ENCODE measurements at regions not wholly inside any gene's neighbourhood (a gene's known extent, or its start where the extent isn't known, plus 50 kb on each side); places are given as distances from the start of the nearest gene placed in this dataset.
A peak's percentile ranks its signal among the peaks of the same experiment; 100 is the strongest.

- Mint-ChIP-seq H3K27me3 (ENCODE audit: low read depth) (no peaks in the 10 kb centered on the region), H3K27ac (no peak overlapping the region), H3K36me3 (no peaks in the 10 kb centered on the region), H3K4me3 (no peak overlapping the region), H3K9me3 (peaks cover 9% of the 10 kb centered on the region), H3K4me1 (peaks cover 24% of the 10 kb centered on the region)
- DNase-seq (ENCODE audit: low spot score) (no peak), ATAC-seq (no peak)
- TF ChIP-seq AFF4 (CRISPR knock-in tag; IDR thresholded peaks at IDR 0.05; ENCODE audit: borderline replicate concordance): no peak
- no peak for TF ChIP-seq ZBTB21 (CRISPR knock-in tag; IDR thresholded peaks at IDR 0.05; ENCODE audit: borderline replicate concordance)
- TF ChIP-seq GRHL2 (CRISPR knock-in tag; IDR thresholded peaks at IDR 0.05; ENCODE audit: insufficient replicate concordance, severe bottlenecking): no peak
- no peak for TF ChIP-seq PRDM15 (CRISPR knock-in tag; IDR thresholded peaks at IDR 0.05)
- TF ChIP-seq SOX15 (CRISPR knock-in tag; IDR thresholded peaks at IDR 0.05): no peak
- no peak for TF ChIP-seq NFATC4 (CRISPR knock-in tag; IDR thresholded peaks at IDR 0.05)
- TF ChIP-seq TP53 (CRISPR knock-in tag; IDR thresholded peaks at IDR 0.05): no peak
- no peak for TF ChIP-seq MAX (CRISPR knock-in tag; IDR thresholded peaks at IDR 0.05)
- TF ChIP-seq GABPB1 (CRISPR knock-in tag; IDR thresholded peaks at IDR 0.05): no peak
- POLR2A ChIA-PET: no interaction called here
- CTCF ChIA-PET: no interaction called here
These were observed 1673.9 kb upstream of the WWC1 start for GRCh38 chr5:166617507-166617906.

GRCh38 chr5:166618526-166618925 lies 1672.9 kb upstream of the WWC1 start:
- ATAC-seq (peak; percentile 88), DNase-seq (ENCODE audit: low spot score) (peak; percentile 14)
- Mint-ChIP-seq H3K27ac (peak overlapping the region; percentile 60; the same call in 1 of the 2 replicates), H3K4me1 (peaks cover 26% of the 10 kb centered on the region), H3K27me3 (ENCODE audit: low read depth) (no peaks in the 10 kb centered on the region), H3K9me3 (peaks cover 15% of the 10 kb centered on the region), H3K36me3 (no peaks in the 10 kb centered on the region), H3K4me3 (no peak overlapping the region)
- ChIA-PET CTCF (interaction anchor here (0.7 kb wide), 1 partner anchor 412 kb away, joined by 3 read pairs; no protein-coding TSS in a partner anchor), POLR2A (no interaction called here)
- TF ChIP-seq NFYB (CRISPR knock-in tag; conservative IDR thresholded peaks at IDR 0.05; ENCODE audit: low read depth) (no peak), SOX15 (CRISPR knock-in tag; IDR thresholded peaks at IDR 0.05) (no peak), TEAD1 (CRISPR knock-in tag; IDR thresholded peaks at IDR 0.05) (0 out of 2 replicates have a peak, but pooled peaks have one; percentile 14)

- Mint-ChIP-seq H3K9me3 (peaks cover 6% of the 10 kb centered on the region), H3K4me3 (peak overlapping the region; percentile 25; the same call in 1 of the 2 replicates), H3K4me1 (peaks cover 27% of the 10 kb centered on the region), H3K27me3 (ENCODE audit: low read depth) (no peaks in the 10 kb centered on the region), H3K27ac (peak overlapping the region; percentile 96), H3K36me3 (no peaks in the 10 kb centered on the region; the same call in 1 of the 2 replicates)
- no peak for DNase-seq (ENCODE audit: low spot score)
- CTCF ChIA-PET: no interaction called here
- TF ChIP-seq ATF3 (CRISPR knock-in tag; conservative IDR thresholded peaks at IDR 0.05) (no peak), TEAD1 (CRISPR knock-in tag; IDR thresholded peaks at IDR 0.05) (peak; percentile 76; the same call in 1 of the 2 replicates)
- POLR2A ChIA-PET: no interaction called here
- peak; percentile 74 for ATAC-seq
These were observed 1666.9 kb upstream of the WWC1 start for GRCh38 chr5:166624573-166624972.
